Endothelial cell of umbilical vein (primary cell): ENCODE measurements at regions not wholly inside any gene's neighbourhood (a gene's known extent, or its start where the extent isn't known, plus 50 kb on each side); places are given as distances from the start of the nearest gene placed in this dataset.

Experiments used
- BruUV-seq: library from RNA; stranded (reverse); fragments of 400-500 nt; replicated peaks from 2 replicates; lab custom pipeline; 2021; lab: Mats Ljungman, UMichigan
- CTCF ChIA-PET: fragments of 300-600, 350-600 bp; sonication (Branson Sonifier 250); formaldehyde crosslinking; loops from one replicate; lab custom pipeline; 2021; ENCODE audit warnings: antibody characterized with exemption, inconsistent platforms; lab: Charles Lee
- POLR2A ChIA-PET: fragments of 300-600, 350-600 bp; sonication (Branson Sonifier 250); formaldehyde crosslinking; loops from one replicate; lab custom pipeline; 2021; ENCODE audit warnings: antibody characterized with exemption, inconsistent platforms; lab: Charles Lee
- DNase-seq: peaks from one replicate; pipeline ENCODE4 v3.0.0-alpha.2; 2011; ENCODE audit warnings: low read depth, low spot score
- FAIRE-seq: peaks from 2 replicates; lab custom pipeline; 2011; peaks lifted over from hg19 to GRCh38; lab: Jason Lieb, UNC
- H2AFZ ChIP-seq: 2 replicates; pipeline ENCODE4 v1.6.0; 2012; ENCODE audit warnings: low read depth, low read length, control low read depth, inconsistent platforms
- H3K27ac ChIP-seq: 2 replicates; pipeline ENCODE4 v1.5.1; 2011; ENCODE audit warnings: low read depth, mild to moderate bottlenecking, control low read depth, low read length, moderate library complexity; ENCODE audit not compliant: insufficient read depth
- H3K27me3 ChIP-seq, 2 experiments: 2 replicates each; pipeline versions ENCODE4 v1.6.0 to v1.6.1; 2011; ENCODE audit warnings: low read length in 2 of 2, mixed read lengths in 1 of 2; ENCODE audit not compliant: control insufficient read depth in 2 of 2, insufficient read depth in 2 of 2
- H3K36me3 ChIP-seq, 2 experiments: 2 replicates in 1 of 2; 3 replicates in 1 of 2; pipeline ENCODE4 v1.5.1; 2011; ENCODE audit warnings: low read length in 2 of 2, mild to moderate bottlenecking in 1 of 2, moderate library complexity in 1 of 2; ENCODE audit not compliant: control insufficient read depth in 2 of 2, insufficient read depth in 2 of 2; ENCODE audit errors: extremely low read depth in 1 of 2
- H3K4me1 ChIP-seq: 3 replicates; pipeline ENCODE4 v1.5.1; 2011; ENCODE audit warnings: mild to moderate bottlenecking, low read length; ENCODE audit not compliant: control insufficient read depth, insufficient read depth; ENCODE audit errors: extremely low read depth
- H3K4me2 ChIP-seq: 2 replicates; pipeline ENCODE4 v1.6.1; 2011; ENCODE audit warnings: low read length, control low read depth, mixed read lengths; ENCODE audit not compliant: insufficient read depth
- H3K4me3 ChIP-seq, 3 experiments: fragments of 200-600 bp in 1 of 3; sonication (generic), shearing (Covaris generic) in 1 of 3; replicated peaks in 1 of 3; 2 replicates each; pipeline ENCODE4 v1.5.1; 2011 to 2016; ENCODE audit warnings: control low read depth in 3 of 3, low read length in 3 of 3, mild to moderate bottlenecking in 2 of 3, inconsistent platforms in 1 of 3, low read depth in 1 of 3, moderate library complexity in 1 of 3; ENCODE audit not compliant: insufficient read depth in 1 of 3
- H3K79me2 ChIP-seq: 2 replicates; pipeline ENCODE4 v1.6.0; 2012; ENCODE audit warnings: low read length, inconsistent platforms; ENCODE audit not compliant: control insufficient read depth, insufficient read depth
- H3K9ac ChIP-seq: replicated peaks from 2 replicates; pipeline ENCODE3; 2011; ENCODE audit warnings: low read length, control low read depth; ENCODE audit not compliant: insufficient read depth; ENCODE audit errors: extremely low read depth
- H3K9me1 ChIP-seq: replicated peaks from 3 replicates; pipeline ENCODE4 v1.6.0; 2011; ENCODE audit warnings: mild to moderate bottlenecking, low read length; ENCODE audit not compliant: control insufficient read depth, insufficient read depth; ENCODE audit errors: extremely low read depth
- H3K9me3 ChIP-seq: replicated peaks from 2 replicates; pipeline ENCODE4 v1.5.1; 2012; ENCODE audit warnings: low read length, inconsistent platforms; ENCODE audit not compliant: control insufficient read depth, insufficient read depth
- H4K20me1 ChIP-seq: replicated peaks from 2 replicates; pipeline ENCODE3; 2011; ENCODE audit warnings: mild to moderate bottlenecking, low read length; ENCODE audit not compliant: control insufficient read depth, insufficient read depth; ENCODE audit errors: extremely low read depth
- CTCF ChIP-seq, 2 donors: IDR thresholded peaks; 1 replicate in 1 of 2; 2 replicates in 1 of 2; pipeline ENCODE4 v1.5.1; 2011; ENCODE audit warnings: low read length in 2 of 2, mild to moderate bottlenecking in 2 of 2, moderate library complexity in 2 of 2, control low read depth in 1 of 2, inconsistent platforms in 1 of 2, low read depth in 1 of 2; ENCODE audit not compliant: insufficient read depth in 1 of 2; ENCODE audit errors: extremely low read depth in 1 of 2
- EZH2 ChIP-seq: IDR thresholded peaks from 2 replicates; pipeline ENCODE4 v1.6.1; 2012; ENCODE audit warnings: borderline replicate concordance, low read depth, mild to moderate bottlenecking, moderate library complexity, low read length, inconsistent platforms; ENCODE audit not compliant: severe bottlenecking
- FOS ChIP-seq: IDR thresholded peaks from 2 replicates; pipeline ENCODE4 v1.6.1; 2011; ENCODE audit warnings: mild to moderate bottlenecking, low read length, moderate library complexity, borderline replicate concordance; ENCODE audit not compliant: insufficient read depth
- GATA2 ChIP-seq: IDR thresholded peaks from 2 replicates; pipeline ENCODE4 v1.7.0; 2011; ENCODE audit warnings: low read depth, mild to moderate bottlenecking, moderate library complexity, mixed read lengths, low read length; ENCODE audit not compliant: insufficient read length, insufficient read depth
- JUN ChIP-seq: IDR thresholded peaks from 2 replicates; pipeline ENCODE4 v1.6.1; 2011; ENCODE audit warnings: borderline replicate concordance, low read depth; ENCODE audit not compliant: insufficient read length, insufficient read depth
- MAX ChIP-seq: IDR thresholded peaks from 2 replicates; pipeline ENCODE4 v1.6.1; 2011; ENCODE audit not compliant: insufficient read depth, insufficient read length
- MYC ChIP-seq: IDR thresholded peaks from one replicate; pipeline ENCODE4 v1.6.1; 2011; ENCODE audit warnings: mild to moderate bottlenecking, low read depth, low read length
- POLR2A ChIP-seq: IDR thresholded peaks from 2 replicates; pipeline ENCODE4 v1.6.1; 2012; ENCODE audit warnings: low read depth, mild to moderate bottlenecking, control low read depth, low read length
- POLR2AphosphoS5 ChIP-seq: IDR thresholded peaks from 2 replicates; pipeline ENCODE4 v1.6.1; 2012; ENCODE audit warnings: low read depth, mild to moderate bottlenecking, control low read depth, low read length, moderate library complexity; ENCODE audit not compliant: insufficient read depth
- dilution Hi-C: fragments of 300-500 bp; cut with MboI; formaldehyde crosslinking; loops from one replicate; pipeline ENCODE4 v1.15.0; 2019; ENCODE audit warnings: low sequenced_read_pairs; ENCODE audit not compliant: extremely low pct_ligation_motif_present
- intact Hi-C: fragments of 100-400 bp; cut with micrococcal nuclease; formaldehyde crosslinking; loops from one replicate; pipeline ENCODE4 v1.10.0; 2022

- ChIA-PET CTCF (no interaction called here), POLR2A (no interaction called here)
- dilution Hi-C loops, result no loop called here
- H3K27ac ChIP-seq, result no peak overlapping the region
- no TSS peak for BruUV-seq
- H3K27me3 ChIP-seq, result no peaks in the 10 kb centered on the region
- H3K9ac ChIP-seq, result no peak overlapping the region
- no peak for TF ChIP-seq MYC
- no peak for TF ChIP-seq MAX
- TF ChIP-seq JUN, result no peak
- no peak for TF ChIP-seq GATA2
- TF ChIP-seq POLR2AphosphoS5, result no peak
- no peak for TF ChIP-seq FOS
- no peak for TF ChIP-seq CTCF (IDR thresholded peaks at IDR 0.05; ENCODE audit: extremely low read depth in 1 of 2, insufficient read depth in 1 of 2, low read depth in 1 of 2, low read length in 2 of 2)
- no peak for TF ChIP-seq EZH2
- no peak for TF ChIP-seq POLR2A
- H3K4me2 ChIP-seq, result no peak overlapping the region
- intact Hi-C loops, result no loop called here
- DNase-seq, result no peak
- no peaks in the 10 kb centered on the region for H3K4me1 ChIP-seq
- H3K9me3 ChIP-seq, result no peaks in the 10 kb centered on the region
- no peaks in the 10 kb centered on the region for H3K79me2 ChIP-seq
- no peak for FAIRE-seq
- H2AFZ ChIP-seq, result no peak overlapping the region
- H3K36me3 ChIP-seq, result no peaks in the 10 kb centered on the region
- H3K9me1 ChIP-seq, result no peaks in the 10 kb centered on the region
- H3K4me3 ChIP-seq, result no peak overlapping the region
- no peaks in the 10 kb centered on the region for H4K20me1 ChIP-seq
Observed at GRCh38 chr20:54865273-54865672, 389.9 kb downstream of the DOK5 start.
